ENCODE measurements at regions not wholly inside any gene's neighbourhood (a gene's known extent, or its start where the extent isn't known, plus 50 kb on each side); places are given as distances from the start of the nearest gene placed in this dataset.

GRCh38 chr10:81027223-81027622, 489.5 kb downstream of the SH2D4B start:
- 33 to 57% methylated on average over 1 of the region's 1 CpG for WGBS, 2 donors (ENCODE audit: low coverage in 1 of 2)
- Histone ChIP-seq H3K36me3 (no peaks in the 10 kb centered on the region), H3K4me3 (no peak overlapping the region), H3K9me3 (no peaks in the 10 kb centered on the region), H3K27me3 (no peaks in the 10 kb centered on the region), H3K4me1 (no peaks in the 10 kb centered on the region), H3K27ac (no peak overlapping the region)
- TF ChIP-seq, protein P1, sequence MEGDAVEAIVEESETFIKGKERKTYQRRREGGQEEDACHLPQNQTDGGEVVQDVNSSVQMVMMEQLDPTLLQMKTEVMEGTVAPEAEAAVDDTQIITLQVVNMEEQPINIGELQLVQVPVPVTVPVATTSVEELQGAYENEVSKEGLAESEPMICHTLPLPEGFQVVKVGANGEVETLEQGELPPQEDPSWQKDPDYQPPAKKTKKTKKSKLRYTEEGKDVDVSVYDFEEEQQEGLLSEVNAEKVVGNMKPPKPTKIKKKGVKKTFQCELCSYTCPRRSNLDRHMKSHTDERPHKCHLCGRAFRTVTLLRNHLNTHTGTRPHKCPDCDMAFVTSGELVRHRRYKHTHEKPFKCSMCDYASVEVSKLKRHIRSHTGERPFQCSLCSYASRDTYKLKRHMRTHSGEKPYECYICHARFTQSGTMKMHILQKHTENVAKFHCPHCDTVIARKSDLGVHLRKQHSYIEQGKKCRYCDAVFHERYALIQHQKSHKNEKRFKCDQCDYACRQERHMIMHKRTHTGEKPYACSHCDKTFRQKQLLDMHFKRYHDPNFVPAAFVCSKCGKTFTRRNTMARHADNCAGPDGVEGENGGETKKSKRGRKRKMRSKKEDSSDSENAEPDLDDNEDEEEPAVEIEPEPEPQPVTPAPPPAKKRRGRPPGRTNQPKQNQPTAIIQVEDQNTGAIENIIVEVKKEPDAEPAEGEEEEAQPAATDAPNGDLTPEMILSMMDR (IDR thresholded peaks at IDR 0.05), result no peak
- TF ChIP-seq POLR2A (IDR thresholded peaks at IDR 0.05), result no peak
- no peak for TF ChIP-seq POLR2AphosphoS5 (IDR thresholded peaks at IDR 0.05)
- no peak for TF ChIP-seq EP300 (IDR thresholded peaks at IDR 0.05)
- ATAC-seq, result no peak

- ATAC-seq, result no peak
- H3K36me3 ChIP-seq, result no peaks in the 10 kb centered on the region
- TF ChIP-seq, protein P1 (IDR thresholded peaks at IDR 0.05), result no peak
- no peak for TF ChIP-seq EP300 (IDR thresholded peaks at IDR 0.05)
- no peak for TF ChIP-seq POLR2AphosphoS5 (IDR thresholded peaks at IDR 0.05)
- no peak for TF ChIP-seq POLR2A (IDR thresholded peaks at IDR 0.05)
- H3K4me3 ChIP-seq, result no peak overlapping the region
- no peaks in the 10 kb centered on the region for H3K9me3 ChIP-seq
- H3K27me3 ChIP-seq, result no peaks in the 10 kb centered on the region
- 93% methylated on average over 3 of the region's 4 CpGs; no CpG with 5 or more reads in 1 of the 2 donors for WGBS, 2 donors (ENCODE audit: low coverage in 1 of 2)
- H3K27ac ChIP-seq, result no peak overlapping the region
- H3K4me1 ChIP-seq, result no peaks in the 10 kb centered on the region
These were observed 490.0 kb downstream of the SH2D4B start for GRCh38 chr10:81027706-81028105.

DNA sequence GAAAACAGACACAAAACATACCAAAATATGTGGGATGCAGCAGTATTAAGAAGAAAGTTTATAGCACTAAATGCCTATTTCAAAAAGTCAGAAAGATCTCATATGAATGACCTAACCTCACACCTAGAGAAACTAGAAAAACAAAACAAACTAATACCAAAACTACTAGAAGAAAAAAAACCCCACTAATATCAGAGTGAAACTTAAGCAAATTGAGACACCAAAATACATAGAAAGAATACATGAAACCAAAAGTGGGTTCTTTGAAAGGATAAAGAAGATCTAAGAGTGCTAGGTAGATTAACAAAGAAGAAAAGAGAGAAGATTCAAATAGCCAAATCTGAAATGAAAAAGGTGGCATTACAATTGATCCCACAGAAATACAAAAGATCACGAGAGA, 494.1 kb downstream of the SH2D4B start:
- no peak for ATAC-seq
- no peaks in the 10 kb centered on the region for H3K36me3 ChIP-seq
- H3K27me3 ChIP-seq, result no peaks in the 10 kb centered on the region
- H3K4me1 ChIP-seq, result no peaks in the 10 kb centered on the region
- H3K9me3 ChIP-seq, result peaks cover 0 to 18% (median 0%) of the 10 kb centered on the region in 3 donors
- WGBS, 2 donors (ENCODE audit: low coverage in 1 of 2), result 79% methylated on average over 1 of the region's 1 CpG; no CpG with 5 or more reads in 1 of the 2 donors
- no peak overlapping the region for H3K4me3 ChIP-seq
- no peak for TF ChIP-seq POLR2AphosphoS5 (IDR thresholded peaks at IDR 0.05)
- no peak for TF ChIP-seq POLR2A (IDR thresholded peaks at IDR 0.05)
- TF ChIP-seq, protein P1 (IDR thresholded peaks at IDR 0.05), result no peak
- no peak for TF ChIP-seq EP300 (IDR thresholded peaks at IDR 0.05)
- H3K27ac ChIP-seq, result no peak overlapping the region

DNA sequence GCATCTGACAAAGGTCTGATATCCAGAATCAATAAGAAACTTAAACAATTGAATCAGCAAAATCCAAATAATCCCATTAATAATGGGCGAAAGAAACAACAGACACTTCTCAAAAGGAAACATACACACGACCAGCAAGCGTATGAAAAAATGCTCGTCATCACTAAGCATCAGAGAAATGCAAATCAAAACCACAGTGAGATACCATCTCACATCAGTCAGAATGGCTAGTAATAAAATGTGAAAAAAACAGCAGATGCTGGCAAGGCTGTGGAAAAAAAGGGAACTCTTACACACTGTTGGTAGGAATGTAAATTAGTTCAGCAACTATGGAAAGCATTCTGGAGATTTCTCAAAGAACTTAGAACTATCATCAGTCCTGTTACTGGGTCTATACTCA, 496.7 kb downstream of the SH2D4B start:
- no peaks in the 10 kb centered on the region for H3K36me3 ChIP-seq
- no peak for TF ChIP-seq EP300 (IDR thresholded peaks at IDR 0.05)
- TF ChIP-seq, protein P1 (IDR thresholded peaks at IDR 0.05), result no peak
- TF ChIP-seq POLR2A (IDR thresholded peaks at IDR 0.05), result no peak
- no peak for TF ChIP-seq POLR2AphosphoS5 (IDR thresholded peaks at IDR 0.05)
- 57 to 75% methylated on average over 4 of the region's 4 CpGs for WGBS, 2 donors (ENCODE audit: low coverage in 1 of 2)
- no peak overlapping the region for H3K27ac ChIP-seq
- H3K27me3 ChIP-seq, result no peaks in the 10 kb centered on the region
- H3K4me3 ChIP-seq, result no peak overlapping the region
- H3K4me1 ChIP-seq, result no peaks in the 10 kb centered on the region
- ATAC-seq, result no peak
- peaks cover 0 to 21% (median 0%) of the 10 kb centered on the region in 3 donors for H3K9me3 ChIP-seq

- H3K27ac ChIP-seq, result no peak overlapping the region
- H3K27me3 ChIP-seq, result no peaks in the 10 kb centered on the region
- ATAC-seq, result no peak
These were observed 498.6 kb downstream of the SH2D4B start for GRCh38 chr10:81036257-81036656.

More at GRCh38 chr10:81036257-81036656, 498.6 kb downstream of the SH2D4B start:
- no peak for TF ChIP-seq EP300 (IDR thresholded peaks at IDR 0.05)
- H3K4me1 ChIP-seq, result no peaks in the 10 kb centered on the region
- 31 to 83% methylated on average over 3 of the region's 3 CpGs for WGBS, 2 donors (ENCODE audit: low coverage in 1 of 2)
- H3K36me3 ChIP-seq, result no peaks in the 10 kb centered on the region
- H3K4me3 ChIP-seq, result no peak overlapping the region
- H3K9me3 ChIP-seq, result peaks cover 0 to 21% (median 0%) of the 10 kb centered on the region in 3 donors
